ENCODE measurements at regions not wholly inside any gene's neighbourhood (a gene's known extent, or its start where the extent isn't known, plus 50 kb on each side); places are given as distances from the start of the nearest gene placed in this dataset.

DNA sequence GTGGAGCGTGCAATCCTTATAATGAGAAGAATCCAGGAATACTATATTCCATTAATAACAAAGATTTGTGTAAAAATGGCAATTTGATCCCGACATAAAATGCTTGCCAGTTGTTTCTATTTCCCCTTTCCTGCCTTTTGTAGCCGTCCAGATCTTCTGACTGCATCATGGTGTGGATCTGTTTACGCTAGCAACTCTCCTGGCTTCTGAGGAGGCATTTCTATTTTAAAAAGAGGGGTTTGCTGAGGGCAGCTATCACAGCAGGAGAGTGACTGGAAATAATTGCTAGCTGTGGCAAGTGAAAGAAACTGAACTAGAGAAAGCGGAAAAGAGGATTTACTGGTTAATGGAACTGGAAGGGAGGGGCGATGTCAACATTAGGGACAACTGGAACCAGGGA lies 145.6 kb downstream of the ATP23 start:
- Histone ChIP-seq H2BK15ac (ENCODE audit: low read depth, low read length) (no peak overlapping the region), H2AK5ac (ENCODE audit: low read depth, low read length) (no peak overlapping the region), H3K23ac (ENCODE audit: low read depth, low read length) (no peak overlapping the region), H3K27me3 (ENCODE audit: control insufficient read depth, insufficient read depth, low read length) (peaks cover 2% of the 10 kb centered on the region; the same call in 1 of the 2 replicates), H3K56ac (ENCODE audit: extremely low read depth, insufficient read depth, low read length) (no peak overlapping the region), H2BK120ac (ENCODE audit: low read depth, low read length) (no peak overlapping the region), H3K9me1 (ENCODE audit: insufficient read depth, low read length) (no peaks in the 10 kb centered on the region), H4K20me1 (ENCODE audit: insufficient read depth, low read length) (no peaks in the 10 kb centered on the region), H3K79me1 (ENCODE audit: low read depth in 1 of 2, low read length in 2 of 2) (no peaks in the 10 kb centered on the region), H2BK20ac (ENCODE audit: low read depth, low read length) (no peak overlapping the region), H3K36me3 (ENCODE audit: control insufficient read depth, insufficient read depth, low read length) (no peaks in the 10 kb centered on the region), H2BK5ac (ENCODE audit: low read depth, low read length, poor library complexity, severe bottlenecking) (no peak overlapping the region), H4K8ac (ENCODE audit: low read depth in 2 of 2, low read length in 2 of 2) (no peak overlapping the region), H4K5ac (ENCODE audit: low read depth, low read length) (no peak overlapping the region), H2AFZ (replicated peaks; ENCODE audit: low read length, poor library complexity) (no peak overlapping the region), H3K9ac (ENCODE audit: low read depth, low read length) (no peak overlapping the region), H3K4me3 (ENCODE audit: insufficient read depth, low read depth, low read length) (no peak overlapping the region), H3K18ac (ENCODE audit: low read depth, low read length) (no peak overlapping the region), H3K14ac (replicated peaks; ENCODE audit: low read depth, low read length) (no peak overlapping the region), H3K4ac (ENCODE audit: low read depth, low read length) (no peak overlapping the region), H3K4me2 (ENCODE audit: low read depth, low read length) (no peak overlapping the region), H2AK9ac (replicated peaks; ENCODE audit: low read depth, low read length, poor library complexity) (no peak overlapping the region), H3K9me3 (ENCODE audit: control insufficient read depth, insufficient read depth, low read length) (no peaks in the 10 kb centered on the region), H3K27ac (ENCODE audit: insufficient read depth, low read length) (no peak overlapping the region), H4K91ac (ENCODE audit: insufficient read depth, low read depth, low read length) (no peak overlapping the region), H3K4me1 (ENCODE audit: control insufficient read depth, insufficient read depth, low read length) (no peaks in the 10 kb centered on the region)
- in situ Hi-C loops (cut with MboI; ENCODE audit: low sequenced_read_pairs), result no loop called here
- DNase-seq, result no peak
- WGBS, 2 experiments (ENCODE audit: extremely low coverage in 2 of 2, insufficient read length in 1 of 2), result 82% methylated on average over 2 of the region's 6 CpGs; no CpG with 5 or more reads in 1 of the 2 experiments
- ChIA-PET POLR2A (ENCODE audit: unreplicated experiment) (no interaction called here), CTCF (interaction anchor here (0.5 kb wide), 1 partner anchor 1254 kb away, joined by 3 read pairs; no protein-coding TSS in a partner anchor)
- ATAC-seq (ENCODE audit: low read depth), result no peak
- dilution Hi-C loops (cut with HindIII; ENCODE audit: low sequenced_read_pairs, unreplicated experiment), result no loop called here
- no peak for TF ChIP-seq SMC3 (IDR thresholded peaks at IDR 0.05; ENCODE audit: low read depth, low read length)
- no TSS peak for BruUV-seq (replicated peaks)
- intact Hi-C loops (cut with micrococcal nuclease), result no loop called here
